Gastroesophageal sphincter (tissue), 3 donors: ENCODE measurements at regions not wholly inside any gene's neighbourhood (a gene's known extent, or its start where the extent isn't known, plus 50 kb on each side); places are given as distances from the start of the nearest gene placed in this dataset.

Source experiments
- CTCF ChIP-seq, 4 experiments: fragments of 200-600 bp in 2 of 4; fragments of 450-650 bp in 2 of 4; sonication (generic) in 1 of 4; IDR thresholded peaks; one replicate each; pipeline ENCODE4 v1.5.1; 2017 to 2019; ENCODE audit warnings: antibody characterized with exemption in 4 of 4, mild to moderate bottlenecking in 2 of 4, moderate library complexity in 2 of 4
- EP300 ChIP-seq: sonication (generic); formaldehyde crosslinking; IDR thresholded peaks from one replicate; pipeline ENCODE4 v1.6.1; 2017; ENCODE audit warnings: antibody characterized with exemption, mild to moderate bottlenecking
- POLR2A ChIP-seq, 2 donors: fragments of 450-650 bp; IDR thresholded peaks; one replicate each; pipeline ENCODE4 v1.6.1; 2017; ENCODE audit warnings: antibody characterized with exemption in 2 of 2, mild to moderate bottlenecking in 2 of 2, moderate library complexity in 1 of 2
- POLR2AphosphoS5 ChIP-seq: sonication (generic); formaldehyde crosslinking; IDR thresholded peaks from one replicate; pipeline ENCODE4 v1.6.1; 2017; ENCODE audit warnings: antibody characterized with exemption

- no peak for TF ChIP-seq CTCF (IDR thresholded peaks at IDR 0.05)
- TF ChIP-seq POLR2AphosphoS5, result no peak
- no peak for TF ChIP-seq POLR2A (IDR thresholded peaks at IDR 0.05)
- TF ChIP-seq EP300, result no peak
Measured at GRCh38 chr3:110478377-110479054, 593.1 kb upstream of the NECTIN3 start.
